ENCODE measurements at regions not wholly inside any gene's neighbourhood (a gene's known extent, or its start where the extent isn't known, plus 50 kb on each side); places are given as distances from the start of the nearest gene placed in this dataset.

DNA sequence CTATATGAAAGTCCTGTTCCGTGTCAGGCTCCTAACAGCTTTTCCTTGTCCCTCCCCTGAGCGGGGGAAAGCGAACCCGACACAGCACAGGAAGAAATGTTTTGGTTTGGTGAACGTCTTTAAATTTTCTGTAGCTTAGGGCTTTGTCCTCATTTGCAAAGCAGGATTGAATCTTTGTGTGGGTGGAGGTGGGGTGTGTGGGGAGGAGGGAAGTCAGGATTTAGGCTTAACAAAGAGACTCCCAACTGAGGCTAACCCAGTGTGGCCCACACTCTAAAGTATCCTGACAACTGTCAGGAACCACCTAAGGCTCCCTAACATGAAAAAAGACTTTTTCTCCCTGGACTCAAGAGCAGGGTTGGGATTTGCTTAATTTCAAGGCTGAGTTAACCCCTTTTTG is 376.2 kb upstream of the C1orf174 start:
- no peak for DNase-seq

- no peak for DNase-seq
Measured at GRCh38 chr1:4277598-4277997, 376.8 kb upstream of the AJAP1 start.

- no peak for DNase-seq
Measured at GRCh38 chr1:4284976-4285375, 369.4 kb upstream of the AJAP1 start.

GRCh38 chr1:4292861-4293260 is 361.5 kb upstream of the AJAP1 start:
- no peak for DNase-seq

- DNase-seq: no peak
Measured at GRCh38 chr1:4298361-4299083, 355.9 kb upstream of the AJAP1 start.

GRCh38 chr1:4301007-4301406 is 353.4 kb upstream of the AJAP1 start:
- no peak for DNase-seq

DNA sequence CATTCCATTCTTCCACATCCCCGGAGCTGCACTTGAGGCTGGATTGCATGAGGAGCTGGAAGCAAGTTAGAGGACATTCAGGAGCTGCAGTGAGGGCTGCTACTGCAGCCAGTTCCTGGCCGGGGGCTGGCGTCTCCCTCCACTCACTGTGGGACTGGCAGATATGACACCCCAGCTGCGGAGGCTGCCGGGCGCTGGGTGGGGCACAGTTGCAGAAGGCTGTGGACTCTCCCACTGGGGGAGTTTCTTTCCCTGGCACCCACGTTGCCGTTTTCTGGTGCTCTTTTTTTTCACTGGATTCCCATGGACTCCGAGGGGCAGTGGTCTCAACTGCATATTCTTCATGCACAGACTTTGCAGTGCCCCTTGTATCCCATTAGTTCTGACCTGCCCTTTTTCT is 351.1 kb upstream of the AJAP1 start:
- no peak for DNase-seq

DNA sequence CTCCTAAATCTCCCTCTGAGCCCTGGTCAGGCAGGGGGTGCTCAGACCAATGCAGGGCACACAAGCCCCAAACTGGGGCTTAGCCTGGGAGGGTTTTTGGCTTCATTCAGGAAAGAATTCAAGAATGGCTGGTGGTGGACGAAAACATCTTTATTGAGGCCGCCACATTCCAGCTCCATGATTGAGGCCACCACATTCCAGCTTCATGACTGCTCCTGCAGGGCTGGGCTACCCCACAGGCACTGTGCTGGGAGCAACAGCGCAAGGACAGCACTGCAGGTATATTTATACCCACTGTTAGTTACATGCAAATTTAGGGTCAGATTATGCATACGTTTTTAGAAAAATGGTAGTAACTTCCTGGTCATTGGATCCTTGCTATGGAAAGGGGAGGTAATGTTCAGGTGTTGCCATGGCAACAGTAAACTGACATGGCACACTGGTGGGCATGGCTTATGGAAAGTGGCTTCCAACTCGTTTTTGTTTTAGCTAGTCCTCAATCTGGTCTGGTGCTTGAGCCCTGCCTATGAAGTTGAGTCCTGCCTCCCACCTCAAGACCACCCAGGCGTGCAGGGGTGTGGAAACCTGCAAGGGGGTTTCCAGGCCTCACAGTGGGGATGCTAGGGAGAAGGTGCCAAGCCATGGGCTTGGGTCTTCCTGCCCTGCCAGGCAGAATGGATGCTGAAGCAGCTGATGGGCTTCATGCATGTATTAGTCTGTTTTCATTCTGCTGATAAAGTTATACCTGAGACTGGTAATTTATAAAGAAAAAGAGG is 348.7 kb upstream of the AJAP1 start:
- no peak for DNase-seq

GRCh38 chr1:4306559-4307467 is 347.6 kb upstream of the AJAP1 start:
- DNase-seq: no peak

DNA sequence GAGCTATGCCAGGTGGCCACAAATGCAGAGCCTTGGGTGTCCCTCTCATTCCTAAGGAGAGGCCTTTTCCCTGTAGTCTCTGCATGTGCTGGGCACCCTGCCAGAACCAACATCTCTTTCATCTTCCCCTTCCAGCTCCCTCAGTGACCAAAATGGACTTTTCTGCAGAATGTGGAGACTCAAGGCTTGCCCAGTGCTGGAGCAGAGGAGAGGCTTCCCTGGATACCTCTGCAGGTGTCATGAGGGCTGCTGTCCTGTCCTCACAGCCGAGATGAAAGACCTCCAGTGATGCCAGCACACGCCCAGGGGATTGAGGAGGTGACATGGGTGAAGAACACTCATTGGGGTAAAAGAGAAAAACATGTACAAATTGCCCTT is 347.0 kb upstream of the AJAP1 start:
- no peak for DNase-seq

DNA sequence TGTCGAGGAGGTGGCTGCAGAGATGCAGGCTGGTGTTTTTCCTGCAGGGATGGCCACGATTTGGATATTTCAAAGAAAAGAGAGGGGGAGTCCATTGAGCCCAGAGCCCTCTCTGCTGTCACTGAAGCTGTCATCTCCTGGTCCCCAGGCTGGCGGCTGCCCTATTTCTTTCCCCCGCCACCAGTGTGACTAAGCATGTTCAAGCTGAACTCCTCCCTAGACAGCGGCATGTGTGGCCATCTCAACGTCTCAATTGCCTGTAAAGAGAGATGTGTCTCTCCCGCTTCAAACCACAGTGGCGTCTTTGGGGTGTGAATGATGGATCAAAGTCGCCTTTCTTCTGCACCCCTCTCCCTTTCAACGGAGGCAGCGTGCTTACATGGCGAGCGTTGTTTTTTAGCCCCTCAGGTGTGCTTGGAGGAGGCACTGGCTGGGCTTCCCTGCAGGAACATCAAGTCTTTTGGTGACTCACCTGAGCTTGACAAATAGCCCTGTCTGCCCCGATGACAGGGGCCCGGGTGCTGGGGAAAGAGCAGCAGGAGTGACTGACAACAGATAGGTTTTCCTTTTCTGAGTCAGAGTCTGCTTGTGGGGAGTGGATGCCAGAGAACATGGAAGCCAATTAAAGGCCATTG is 346.4 kb upstream of the AJAP1 start:
- no peak for DNase-seq

GRCh38 chr1:4308806-4309205 is 345.6 kb upstream of the AJAP1 start:
- DNase-seq: no peak

DNA sequence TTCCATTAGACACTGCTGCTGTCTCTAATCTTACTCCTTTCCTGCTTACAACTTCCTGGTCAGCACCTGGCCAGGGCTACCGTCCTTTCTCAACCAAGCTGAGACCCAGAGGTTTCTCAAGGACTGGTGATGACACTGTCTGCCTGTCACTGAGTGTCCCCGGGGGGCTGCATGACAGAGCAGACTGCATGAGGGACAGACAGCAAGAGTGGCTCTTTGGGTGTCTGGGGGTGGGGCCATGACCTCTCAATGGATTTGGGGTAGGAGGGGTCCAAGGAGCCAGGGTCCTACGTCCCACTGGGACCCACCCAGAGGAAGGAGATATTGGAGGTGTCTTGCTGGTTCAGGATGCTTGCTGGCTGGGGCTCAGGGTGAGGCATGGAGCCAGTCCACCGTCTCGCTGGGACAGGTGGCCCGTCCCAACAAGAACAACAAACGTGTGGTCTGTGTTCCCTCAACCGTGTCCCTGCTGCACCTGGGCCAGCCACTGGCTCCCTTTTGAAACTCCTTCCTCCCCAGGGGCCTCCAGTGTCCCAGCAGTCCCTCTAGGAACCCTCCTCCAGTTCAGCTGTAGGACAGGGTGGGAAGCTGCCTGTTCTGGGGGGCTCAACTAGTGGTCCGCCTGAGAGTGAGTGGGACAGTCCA is 344.6 kb upstream of the AJAP1 start:
- DNase-seq: no peak

DNA sequence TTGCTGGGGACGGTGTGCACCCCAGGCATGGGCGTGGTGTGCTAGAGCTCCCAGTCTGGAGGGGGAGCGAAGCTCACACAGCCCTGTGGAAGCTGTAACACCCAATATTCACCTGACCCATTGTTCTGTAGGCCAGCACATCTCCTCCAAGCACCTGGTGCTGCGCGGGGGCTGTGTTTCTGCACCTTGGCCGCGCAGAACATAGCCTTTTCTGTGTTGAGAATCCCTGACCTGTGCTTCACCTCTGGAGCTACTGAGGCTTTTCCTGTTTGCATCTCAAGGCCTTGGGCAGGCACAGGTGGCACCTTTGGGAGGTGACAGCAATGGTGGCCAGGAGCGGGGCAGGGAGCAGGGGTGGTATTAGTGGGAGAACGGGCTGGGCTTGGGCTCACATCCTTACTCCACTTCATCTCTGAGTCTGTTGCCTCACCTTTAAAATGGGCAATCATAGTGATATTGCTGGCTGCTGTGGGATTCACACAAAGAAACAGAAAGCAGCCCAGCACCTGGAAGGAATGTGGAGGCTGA is 343.9 kb upstream of the AJAP1 start:
- DNase-seq: no peak

DNA sequence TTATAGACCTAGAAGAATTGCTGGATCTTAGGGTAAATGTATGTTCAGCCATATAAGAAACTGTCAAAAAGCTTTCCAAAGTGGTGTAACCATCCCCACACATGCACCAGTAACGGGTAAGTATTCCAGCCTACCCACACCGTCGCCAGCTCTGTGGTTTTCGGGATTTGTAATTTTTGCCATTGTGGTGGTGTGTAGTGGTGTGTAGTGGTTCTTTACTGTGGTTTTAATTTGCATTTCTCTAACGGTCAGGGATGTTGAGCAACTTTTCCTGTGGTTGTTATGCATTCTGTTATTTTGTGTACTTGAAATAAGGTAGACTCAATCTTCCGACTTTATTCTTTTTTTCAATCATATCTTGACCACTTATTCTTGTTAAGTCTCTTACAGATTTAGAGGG is 342.4 kb upstream of the AJAP1 start:
- DNase-seq: no peak

GRCh38 chr1:4315202-4315601 is 339.2 kb upstream of the AJAP1 start:
- DNase-seq: no peak

DNA sequence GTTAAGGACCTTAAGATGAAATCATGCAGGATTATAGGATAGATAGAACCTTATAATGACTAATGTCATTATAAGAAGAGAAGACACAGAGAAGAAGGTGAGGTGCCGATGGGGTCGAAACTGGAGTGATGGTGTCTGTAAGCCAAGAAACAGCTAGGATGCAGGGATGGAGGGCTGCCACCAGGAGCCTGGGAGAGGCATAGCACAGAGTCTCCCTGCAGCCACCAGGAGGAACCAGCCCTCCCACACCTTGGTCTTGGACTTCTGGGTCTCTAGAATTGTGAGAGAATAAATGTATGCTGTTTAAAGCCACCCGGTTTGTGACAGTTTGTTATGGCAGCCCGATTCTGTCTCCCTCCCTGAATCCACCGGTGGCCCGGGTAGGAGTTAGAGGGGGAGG is 337.2 kb upstream of the AJAP1 start:
- DNase-seq: no peak

DNA sequence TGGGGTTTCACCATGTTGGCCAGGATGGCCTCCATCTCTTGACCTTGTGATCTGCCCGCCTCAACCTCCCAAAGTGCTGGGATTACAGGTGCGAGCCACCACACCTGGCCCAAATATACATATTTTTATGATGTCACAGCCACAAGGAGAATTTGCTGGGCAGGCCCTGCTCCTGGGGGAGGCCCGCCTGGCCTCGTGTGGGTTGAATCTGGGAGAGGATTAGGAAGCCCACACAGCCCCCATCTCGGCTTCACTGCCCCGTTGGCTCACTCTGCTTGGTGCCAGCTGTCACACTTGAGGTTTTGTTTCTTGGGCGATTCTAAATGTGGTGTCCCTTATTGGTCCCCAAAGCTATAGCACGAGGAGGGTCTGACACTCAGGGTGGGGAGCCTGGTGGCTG is 335.7 kb upstream of the AJAP1 start:
- no peak for DNase-seq

- DNase-seq: no peak
Measured at GRCh38 chr1:4319496-4319895, 334.9 kb upstream of the AJAP1 start.

- no peak for DNase-seq
Measured at GRCh38 chr1:4322881-4323280, 331.5 kb upstream of the AJAP1 start.

- no peak for DNase-seq
Measured at GRCh38 chr1:4323309-4323708, 331.1 kb upstream of the AJAP1 start.

GRCh38 chr1:4324525-4324924 is 329.9 kb upstream of the AJAP1 start:
- no peak for DNase-seq

Measured in right kidney (tissue), 1 donor.